ENCODE measurements at regions not wholly inside any gene's neighbourhood (a gene's known extent, or its start where the extent isn't known, plus 50 kb on each side); places are given as distances from the start of the nearest gene placed in this dataset.
"Not testable (repeated sequence)": the region's sequence is repeated elsewhere in the genome, so short reads cannot be mapped to it uniquely, and the experiment has no call there.

- no peak for DNase-seq
These were observed 248.5 kb upstream of the PLPP4 start for GRCh38 chr10:120208488-120208887.

GRCh38 chr10:120209124-120209762, 247.8 kb upstream of the PLPP4 start:
- no peak for DNase-seq

GRCh38 chr10:120212275-120212674, 244.8 kb upstream of the PLPP4 start:
- no peak for DNase-seq

- not testable (repeated sequence) for DNase-seq
These were observed 243.7 kb upstream of the PLPP4 start for GRCh38 chr10:120213283-120213682.

DNA sequence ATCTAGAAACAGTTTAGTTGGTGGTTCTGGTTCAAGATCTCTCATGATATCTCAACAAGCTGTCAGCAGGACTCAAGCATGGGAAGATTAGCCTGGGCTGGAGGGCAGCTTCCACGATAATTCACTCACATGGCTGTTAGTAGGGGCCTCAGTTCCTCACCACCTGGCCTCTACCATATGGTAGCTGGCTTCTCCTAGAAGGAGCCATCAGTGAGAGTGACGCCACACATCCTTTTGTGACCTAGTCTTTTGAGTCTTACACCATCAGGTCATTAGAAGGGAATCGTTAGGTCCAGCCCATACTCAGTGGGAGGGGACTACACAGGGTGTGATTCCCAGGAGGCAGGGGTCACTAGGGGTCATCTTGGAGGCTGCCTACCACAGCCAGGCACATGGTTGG, 239.3 kb upstream of the PLPP4 start:
- no peak for DNase-seq

DNA sequence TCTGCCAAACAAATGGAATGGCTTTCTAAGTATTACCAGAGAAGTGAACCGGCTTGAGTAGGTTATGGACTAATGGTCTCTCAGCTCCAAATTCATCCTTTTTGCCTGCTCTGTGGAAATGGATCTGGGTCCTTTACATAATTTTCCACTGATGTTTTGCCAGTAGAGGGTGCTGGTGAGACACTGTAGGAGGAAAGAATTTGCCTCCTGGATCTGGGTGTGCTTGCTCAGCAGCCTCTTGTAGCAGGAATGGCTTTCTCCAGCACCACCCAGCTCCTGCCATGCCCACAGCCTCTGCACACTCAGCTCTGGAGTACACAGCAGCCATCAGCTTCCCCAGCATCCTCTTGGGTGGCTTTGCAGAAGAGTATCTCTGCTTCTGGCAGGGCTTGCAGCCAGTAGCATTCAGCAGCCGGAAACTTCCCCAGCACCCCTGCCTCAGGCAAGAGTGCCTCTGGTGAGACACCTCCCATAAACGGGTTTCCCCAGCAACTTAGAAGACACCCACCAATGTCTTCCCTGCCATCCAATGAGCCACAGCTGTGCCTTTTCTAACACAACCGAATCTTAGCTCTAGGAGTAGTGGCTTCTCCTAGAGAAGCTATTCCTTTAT, 235.0 kb upstream of the PLPP4 start:
- no peak for DNase-seq

DNA sequence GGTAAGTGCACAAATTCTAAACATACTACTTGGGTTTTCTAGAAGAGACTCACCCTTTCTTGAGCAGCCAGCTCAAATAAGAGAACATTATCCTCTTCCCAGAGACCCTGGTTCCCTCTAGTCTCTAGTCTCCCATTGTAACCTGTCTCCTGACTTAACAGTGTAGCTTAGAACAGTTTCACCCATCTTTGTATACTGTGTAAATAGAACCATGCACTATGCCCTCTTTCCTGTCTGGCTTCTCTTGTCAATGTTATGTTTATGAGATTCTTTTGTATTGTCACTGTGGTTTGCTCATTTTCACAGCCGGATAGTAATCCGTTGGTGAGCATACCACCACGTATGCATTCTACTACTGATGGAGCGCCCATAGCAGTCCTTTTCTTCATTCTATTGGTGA, 227.4 kb upstream of the PLPP4 start:
- DNase-seq = no peak

GRCh38 chr10:120239695-120240094, 217.3 kb upstream of the PLPP4 start:
- not testable (repeated sequence) for DNase-seq

DNA sequence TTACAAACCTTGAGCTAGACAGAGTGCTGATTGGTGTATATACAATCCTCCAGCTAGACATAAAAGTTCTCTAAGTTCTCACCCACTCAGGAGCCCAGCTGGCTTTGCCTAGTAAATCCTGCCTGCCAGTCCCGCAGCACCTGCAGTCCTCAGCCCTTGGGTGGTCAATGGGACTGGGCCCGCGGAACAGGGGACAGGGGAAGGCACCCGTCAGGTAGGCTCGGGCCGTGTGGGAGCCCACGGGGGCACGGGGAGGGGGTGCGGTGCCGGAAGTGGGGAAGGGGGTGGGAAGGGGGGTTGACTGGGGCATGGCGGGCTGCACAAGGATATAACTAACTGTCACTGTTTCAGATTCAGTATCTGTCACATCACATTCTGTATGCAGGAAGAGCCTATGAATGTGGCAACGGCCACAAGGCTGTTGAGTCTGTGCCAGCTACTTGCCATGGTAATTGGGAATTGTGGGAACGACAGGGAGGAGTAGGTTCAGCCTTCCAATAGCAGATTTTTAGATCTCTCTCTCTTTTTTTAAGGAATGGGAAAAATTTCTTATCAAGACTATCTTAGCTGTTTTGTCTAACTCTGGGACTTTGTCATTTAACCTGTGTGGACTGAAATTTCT, 205.1 kb upstream of the PLPP4 start:
- DNase-seq = no peak

DNA sequence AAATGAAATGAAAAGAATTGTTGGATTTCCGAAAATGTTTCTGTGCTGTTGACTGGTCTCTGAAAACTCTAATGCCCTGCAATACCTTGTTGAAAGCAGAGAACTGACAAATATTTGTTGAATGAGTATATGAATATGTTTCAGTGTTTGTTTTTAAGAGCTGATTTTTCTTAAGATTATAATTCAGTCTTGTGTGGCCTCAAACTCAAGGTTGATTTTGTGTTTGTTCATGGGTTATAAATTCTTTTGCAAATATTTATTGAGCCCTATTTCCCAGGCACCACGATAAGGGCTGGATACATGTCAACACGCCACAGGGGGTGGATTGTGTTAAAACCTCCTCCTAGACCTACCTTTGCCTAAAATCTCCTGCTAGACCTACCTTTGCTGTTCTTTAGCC, 203.9 kb upstream of the PLPP4 start:
- DNase-seq = no peak

DNA sequence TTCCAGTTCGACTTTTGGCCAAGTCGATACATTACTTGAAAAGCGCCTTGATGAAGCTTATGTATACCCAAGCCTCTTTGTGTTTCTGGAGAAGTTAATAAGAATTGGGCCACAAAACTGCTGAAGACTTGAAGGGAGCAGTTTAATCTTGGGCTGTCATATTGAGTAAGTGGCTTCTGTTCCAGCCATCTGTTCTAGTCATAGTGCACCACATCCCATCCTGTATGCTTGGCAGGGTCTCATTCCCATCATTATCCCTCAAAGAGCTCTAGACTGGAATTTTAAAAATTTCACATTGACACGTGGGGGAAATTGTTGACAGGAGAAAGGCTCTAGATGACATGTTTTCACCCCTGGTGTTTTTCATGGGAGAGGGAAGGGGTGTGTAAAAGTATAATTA, 196.6 kb upstream of the PLPP4 start:
- DNase-seq = no peak

DNA sequence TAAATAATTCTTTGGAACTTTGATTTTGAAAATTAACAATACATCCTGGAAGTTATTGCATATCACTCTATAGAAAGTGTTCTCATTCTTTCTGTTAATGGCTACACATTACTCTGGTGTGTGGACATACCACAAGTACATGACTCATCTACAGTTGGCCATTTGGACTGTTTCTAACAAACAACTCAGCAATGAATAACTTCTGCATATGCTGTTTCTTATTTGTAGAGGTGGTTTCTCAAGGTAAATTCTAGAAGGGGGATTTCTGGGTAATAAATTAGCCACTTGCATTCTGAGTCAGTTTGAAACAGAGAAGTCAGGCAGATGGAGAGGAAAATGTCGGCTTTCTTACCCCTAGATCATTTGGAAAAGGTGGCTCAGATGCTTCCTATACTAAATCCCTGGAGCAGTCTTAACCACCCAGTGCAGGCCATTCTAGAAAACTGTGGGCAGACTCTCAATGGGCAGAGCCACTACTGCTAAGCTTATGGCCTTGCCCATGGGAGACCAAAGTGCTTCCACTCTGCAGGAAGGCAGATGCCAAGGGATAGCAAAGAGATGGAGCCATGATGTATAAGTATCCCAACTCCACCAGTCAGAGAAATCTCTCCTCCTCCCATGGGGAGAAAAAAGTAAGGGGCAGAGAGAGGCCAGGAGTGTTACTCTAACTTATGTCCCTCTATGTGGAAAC, 194.0 kb upstream of the PLPP4 start:
- DNase-seq = no peak

DNA sequence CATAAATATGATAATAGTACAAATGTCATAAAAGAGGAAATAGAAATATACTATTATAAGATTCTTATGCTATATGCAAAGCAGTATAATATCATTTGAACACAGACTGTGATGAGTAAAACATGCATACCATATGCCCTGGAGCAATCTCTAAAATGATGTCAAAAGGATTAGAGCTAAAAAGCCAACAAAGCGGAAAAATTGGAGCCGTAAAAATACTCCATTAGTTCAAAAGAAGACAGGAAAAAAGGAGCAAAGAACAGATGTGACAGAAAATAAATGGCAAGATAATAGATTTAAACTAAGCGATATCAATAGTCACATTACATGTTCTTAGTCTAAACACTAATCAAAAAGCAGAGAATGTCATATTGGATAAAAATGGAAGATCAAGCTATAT, 191.0 kb upstream of the PLPP4 start:
- DNase-seq = no peak

- DNase-seq = no peak
These were observed 186.1 kb upstream of the PLPP4 start for GRCh38 chr10:120270906-120271305.

- DNase-seq = no peak
These were observed 185.3 kb upstream of the PLPP4 start for GRCh38 chr10:120271696-120272095.

DNA sequence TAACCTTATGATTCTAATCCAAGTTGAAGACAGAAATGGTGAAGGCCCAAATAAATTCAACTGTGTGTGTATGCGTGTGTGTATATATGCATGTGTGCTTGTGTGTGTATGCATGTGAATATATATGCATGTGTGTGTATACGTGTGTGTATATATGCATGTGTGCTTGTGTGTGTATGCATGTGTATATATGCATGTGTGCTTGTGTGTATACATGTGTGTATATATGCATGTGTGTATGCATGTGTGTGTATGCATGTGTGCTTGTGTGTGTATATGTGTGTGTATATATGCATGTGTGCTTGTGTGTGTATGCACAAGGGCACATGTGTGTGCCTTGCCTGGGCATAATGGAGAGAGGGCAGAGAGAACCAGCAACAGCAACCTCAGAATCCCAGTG, 184.7 kb upstream of the PLPP4 start:
- no peak for DNase-seq

- DNase-seq = no peak
These were observed 179.0 kb upstream of the PLPP4 start for GRCh38 chr10:120278069-120278468.

DNA sequence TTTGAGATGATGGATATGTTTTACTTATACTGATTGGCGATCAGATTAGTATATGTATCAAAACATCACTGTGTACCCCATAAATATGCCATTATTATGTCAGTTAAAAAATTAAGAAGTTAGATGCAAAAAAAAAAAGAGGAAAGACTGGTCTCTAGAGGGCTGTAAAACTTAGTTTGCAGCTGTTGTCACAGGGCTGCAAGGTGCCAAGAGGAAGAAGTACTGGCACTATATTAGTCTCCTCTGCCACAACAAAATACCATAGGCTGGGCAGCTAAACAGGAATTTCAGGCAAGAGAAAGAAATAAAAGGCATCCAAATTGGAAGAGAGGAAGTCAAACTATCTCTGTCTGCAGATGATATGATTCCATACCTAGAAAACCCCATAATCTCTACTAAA, 177.8 kb upstream of the PLPP4 start:
- no peak for DNase-seq

DNA sequence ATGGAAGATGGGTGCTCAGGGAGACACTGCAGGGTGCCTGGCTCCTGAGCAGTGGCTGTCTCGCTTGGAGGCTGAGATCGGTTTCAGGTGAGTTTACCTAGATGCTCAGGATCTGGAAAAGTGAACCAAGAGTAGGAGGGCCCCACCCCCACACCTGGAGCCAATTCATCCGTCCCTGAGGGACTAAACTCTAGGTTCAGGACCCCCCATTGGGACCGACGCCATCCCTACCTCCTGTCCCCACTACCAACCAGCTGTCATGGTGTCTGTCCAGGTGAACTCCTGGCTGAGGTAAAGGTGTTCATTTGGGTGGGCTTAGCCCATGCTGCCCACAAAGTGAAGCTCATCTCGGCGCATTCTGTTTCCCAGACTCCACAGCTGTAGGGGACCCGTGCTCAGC, 174.6 kb upstream of the PLPP4 start:
- DNase-seq = no peak

GRCh38 chr10:120282846-120283492, 174.1 kb upstream of the PLPP4 start:
- DNase-seq = no peak

DNA sequence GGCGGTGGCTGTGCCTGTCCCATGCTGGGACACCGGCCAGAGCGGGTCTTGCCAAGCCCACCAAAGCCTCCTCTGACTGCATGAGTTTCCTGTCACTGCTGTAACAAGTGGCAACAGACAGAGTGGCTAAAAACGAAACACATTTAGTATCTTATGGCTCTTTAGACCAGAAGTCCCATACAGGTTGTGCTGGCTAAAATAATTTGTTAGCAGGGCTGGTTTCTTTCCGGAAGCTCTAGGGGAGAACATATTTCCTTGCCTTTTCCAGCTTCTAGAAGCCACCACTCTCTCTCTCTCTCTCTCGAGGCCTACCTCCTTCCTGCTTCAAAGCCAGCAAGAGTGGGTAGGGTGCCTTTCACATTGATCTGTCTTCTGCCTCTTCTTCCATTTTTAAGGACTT, 171.6 kb upstream of the PLPP4 start:
- DNase-seq = no peak

GRCh38 chr10:120286280-120286679, 170.7 kb upstream of the PLPP4 start:
- no peak for DNase-seq

DNA sequence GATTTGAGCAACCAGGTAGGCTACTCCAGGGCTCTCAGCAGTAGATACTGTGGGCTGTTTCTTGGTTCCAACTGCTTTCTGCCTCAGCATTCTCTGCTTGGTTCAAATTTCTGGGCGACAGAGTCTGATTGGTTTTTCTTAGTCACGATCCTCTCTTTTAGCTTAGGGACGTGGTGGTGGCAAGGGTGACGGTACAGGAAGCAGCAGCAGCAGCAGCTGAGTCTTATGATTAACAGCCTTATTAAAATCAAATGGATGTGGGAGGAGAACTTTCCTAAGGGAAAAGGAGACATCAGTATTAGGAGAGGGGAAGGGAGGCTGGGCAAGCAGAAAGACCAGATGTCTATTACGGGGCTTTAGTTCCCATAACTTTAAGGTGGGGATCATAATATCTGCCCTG, 156.5 kb upstream of the PLPP4 start:
- no peak for DNase-seq

DNA sequence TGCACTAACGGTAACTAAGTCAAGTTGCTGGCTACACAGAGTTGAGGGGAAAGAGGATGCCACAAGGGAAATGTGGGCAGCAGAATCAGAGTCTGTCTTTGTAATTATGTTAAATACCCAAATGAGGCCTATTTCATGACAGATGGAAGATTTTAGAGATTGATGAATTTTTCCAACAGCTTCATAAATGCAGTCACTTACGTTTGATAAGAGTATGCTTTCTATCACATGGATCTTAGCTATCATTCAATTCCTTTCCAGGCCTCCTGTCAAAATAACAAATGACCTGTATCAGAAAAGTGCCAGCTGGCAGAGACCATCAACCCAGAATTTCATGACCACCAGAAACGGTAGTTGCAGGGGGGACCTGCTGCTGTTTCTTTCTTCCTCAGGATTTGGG, 148.4 kb upstream of the PLPP4 start:
- no peak for DNase-seq
